Right lobe of liver (tissue), 4 donors: ENCODE measurements at regions not wholly inside any gene's neighbourhood (a gene's known extent, or its start where the extent isn't known, plus 50 kb on each side); places are given as distances from the start of the nearest gene placed in this dataset.

Source experiments
- CTCF ChIP-seq, 4 donors: fragments of 200-600 bp in 3 of 4; fragments of 450-650 bp in 1 of 4; IDR thresholded peaks; one replicate each; pipeline versions ENCODE4 v1.5.1 to v1.8.0; 2016 to 2022; ENCODE audit warnings: antibody characterized with exemption in 4 of 4, mild to moderate bottlenecking in 2 of 4
- POLR2A ChIP-seq: fragments of 450-650 bp; IDR thresholded peaks from one replicate; pipeline ENCODE4 v1.6.1; 2017; ENCODE audit warnings: antibody characterized with exemption, mild to moderate bottlenecking
- donor health status: DM: no; HTN: no; CAD: no.
- donor health status: DM: no; HTN: no; CAD: no.
- donor health status: DM: no; HTN: yes; CAD: no.

DNA sequence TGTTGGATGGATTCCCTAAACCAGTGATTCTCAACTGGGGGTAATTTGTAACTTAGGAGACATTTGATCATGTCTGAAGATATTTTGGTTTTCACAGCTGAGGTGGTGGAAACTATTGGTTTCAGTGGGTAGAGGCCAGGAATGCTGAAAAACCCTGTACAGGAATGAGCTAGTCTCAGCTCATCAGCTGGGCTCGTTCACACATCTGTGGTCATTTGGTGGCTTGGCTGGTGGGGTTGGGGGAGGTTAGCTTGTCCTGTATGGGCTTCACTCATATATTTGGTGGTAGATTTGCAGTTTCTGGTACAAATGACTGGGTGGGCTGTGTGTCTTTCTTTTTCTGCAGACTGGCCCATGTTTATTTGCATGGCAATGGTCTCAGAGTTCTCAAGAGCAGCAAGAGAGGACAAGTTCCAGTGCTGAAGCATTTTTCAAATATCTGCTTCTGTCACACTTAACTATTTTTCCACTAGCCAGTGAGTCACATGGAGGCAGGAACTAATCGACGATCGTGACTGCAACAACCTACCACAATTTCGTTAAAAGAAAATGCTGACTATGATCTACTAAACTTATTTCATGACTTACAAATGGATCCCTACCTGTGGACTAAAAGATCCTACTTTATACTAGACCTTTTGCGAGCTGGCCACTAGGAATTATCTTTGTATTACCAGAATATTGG is 321.7 kb upstream of the PLXNA2 start:
- no peak for TF ChIP-seq CTCF (IDR thresholded peaks at IDR 0.05)
- TF ChIP-seq POLR2A = no peak
